ENCODE measurements at regions not wholly inside any gene's neighbourhood (a gene's known extent, or its start where the extent isn't known, plus 50 kb on each side); places are given as distances from the start of the nearest gene placed in this dataset.
A peak's percentile ranks its signal among the peaks of the same experiment; 100 is the strongest.

GRCh38 chr10:4688601-4689000 lies 137.4 kb upstream of the AKR1E2 start:
- DNase-seq (ENCODE audit: low spot score), result no peak

GRCh38 chr10:4688168-4688567 lies 137.8 kb upstream of the AKR1E2 start:
- no peak for DNase-seq (ENCODE audit: low spot score)

- no peak for DNase-seq (ENCODE audit: low spot score)
These were observed 138.6 kb upstream of the AKR1E2 start for GRCh38 chr10:4687397-4687796.

- DNase-seq (ENCODE audit: low spot score), result no peak
These were observed 139.4 kb upstream of the AKR1E2 start for GRCh38 chr10:4686644-4686996.

GRCh38 chr10:4685904-4686643 lies 139.9 kb upstream of the AKR1E2 start:
- no peak for DNase-seq (ENCODE audit: low spot score)

- no peak for DNase-seq (ENCODE audit: low spot score)
These were observed 140.5 kb upstream of the AKR1E2 start for GRCh38 chr10:4685491-4685890.

- no peak for DNase-seq (ENCODE audit: low spot score)
These were observed 141.6 kb upstream of the AKR1E2 start for GRCh38 chr10:4684434-4684833.

GRCh38 chr10:4683838-4684237 lies 142.2 kb upstream of the AKR1E2 start:
- DNase-seq (ENCODE audit: low spot score), result no peak

- DNase-seq (ENCODE audit: low spot score), result no peak
These were observed 142.9 kb upstream of the AKR1E2 start for GRCh38 chr10:4683137-4683536.

GRCh38 chr10:4678951-4679671 lies 146.9 kb upstream of the AKR1E2 start:
- DNase-seq (ENCODE audit: low spot score), result no peak

- DNase-seq (ENCODE audit: low spot score), result peak; percentile 15
These were observed 147.7 kb upstream of the AKR1E2 start for GRCh38 chr10:4678023-4678950.

- no peak for DNase-seq (ENCODE audit: low spot score)
These were observed 148.5 kb upstream of the AKR1E2 start for GRCh38 chr10:4677296-4678021.

GRCh38 chr10:4676566-4676965 lies 149.4 kb upstream of the AKR1E2 start:
- DNase-seq (ENCODE audit: low spot score), result no peak

- DNase-seq (ENCODE audit: low spot score), result no peak
These were observed 150.2 kb upstream of the AKR1E2 start for GRCh38 chr10:4675808-4676207.

GRCh38 chr10:4673279-4674040 lies 152.5 kb upstream of the AKR1E2 start:
- no peak for DNase-seq (ENCODE audit: low spot score)

GRCh38 chr10:4672201-4672600 lies 153.8 kb upstream of the AKR1E2 start:
- no peak for DNase-seq (ENCODE audit: low spot score)

- DNase-seq (ENCODE audit: low spot score), result no peak
These were observed 154.4 kb upstream of the AKR1E2 start for GRCh38 chr10:4671451-4672145.

- DNase-seq (ENCODE audit: low spot score), result no peak
These were observed 155.3 kb upstream of the AKR1E2 start for GRCh38 chr10:4670737-4671136.

GRCh38 chr10:4669585-4669984 lies 156.4 kb upstream of the AKR1E2 start:
- DNase-seq (ENCODE audit: low spot score), result no peak

GRCh38 chr10:4663162-4663992 lies 162.6 kb upstream of the AKR1E2 start:
- DNase-seq (ENCODE audit: low spot score), result peak; percentile 75
